Neural progenitor cell (in vitro differentiated cells): ENCODE measurements at regions not wholly inside any gene's neighbourhood (a gene's known extent, or its start where the extent isn't known, plus 50 kb on each side); places are given as distances from the start of the nearest gene placed in this dataset.

Experiments used
- DNase-seq: peaks from one replicate; pipeline ENCODE4 v3.0.0-alpha.2; 2016; ENCODE audit warnings: low spot score
- H2AFZ ChIP-seq: fragments of 200-600 bp; sonication (generic); replicated peaks from 2 replicates; pipeline ENCODE4 v1.6.1; 2016; ENCODE audit warnings: antibody characterized with exemption
- H3F3A ChIP-seq: fragments of 200-600 bp; sonication (generic); 2 replicates; pipeline ENCODE4 v1.6.1; 2016; ENCODE audit warnings: antibody characterized with exemption, low read depth
- H3K27ac ChIP-seq: fragments of 200-600 bp; sonication (generic); 2 replicates; pipeline ENCODE4 v1.5.1; 2016; ENCODE audit warnings: mild to moderate bottlenecking
- H3K27me3 ChIP-seq: fragments of 200-600 bp; sonication (generic); 2 replicates; pipeline ENCODE4 v1.6.1; 2016; ENCODE audit warnings: mild to moderate bottlenecking, moderate library complexity
- H3K36me3 ChIP-seq: fragments of 200-600 bp; sonication (generic); 2 replicates; pipeline ENCODE4 v1.5.1; 2016
- H3K4me1 ChIP-seq: fragments of 200-600 bp; sonication (generic); 2 replicates; pipeline ENCODE4 v1.6.1; 2016; ENCODE audit warnings: mixed run types
- H3K4me2 ChIP-seq: fragments of 200-600 bp; sonication (generic); 2 replicates; pipeline ENCODE4 v1.6.1; 2016
- H3K4me3 ChIP-seq: fragments of 200-600 bp; sonication (generic); 2 replicates; pipeline ENCODE4 v1.5.1; 2016
- H3K79me2 ChIP-seq: fragments of 200-600 bp; sonication (generic); 2 replicates; pipeline ENCODE4 v1.6.1; 2016; ENCODE audit warnings: low read depth
- H3K9ac ChIP-seq: fragments of 200-600 bp; sonication (generic); 2 replicates; pipeline ENCODE4 v1.6.1; 2016
- H3K9me3 ChIP-seq: fragments of 200-600 bp; sonication (generic); 2 replicates; pipeline ENCODE4 v1.5.1; 2016; ENCODE audit warnings: low read depth
- H4K20me1 ChIP-seq: fragments of 200-600 bp; sonication (generic); 2 replicates; pipeline ENCODE4 v1.6.1; 2016; ENCODE audit warnings: low read depth
- H3K27ac Mint-ChIP-seq: 3 replicates; pipeline ENCODE4 v1.8.0; 2021; ENCODE audit warnings: mixed read lengths
- H3K27me3 Mint-ChIP-seq: 2 replicates; pipeline ENCODE4 v1.8.0; 2022; ENCODE audit warnings: low read depth, mild to moderate bottlenecking, inconsistent platforms, moderate library complexity, mixed read lengths; ENCODE audit not compliant: insufficient read depth
- H3K36me3 Mint-ChIP-seq: 3 replicates; pipeline ENCODE4 v1.8.0; 2021; ENCODE audit warnings: mixed read lengths
- H3K4me1 Mint-ChIP-seq: 3 replicates; pipeline ENCODE4 v1.8.0; 2021; ENCODE audit warnings: mixed read lengths
- H3K4me3 Mint-ChIP-seq: 3 replicates; pipeline ENCODE4 v1.8.0; 2021; ENCODE audit warnings: mild to moderate bottlenecking, moderate library complexity, mixed read lengths
- H3K9me3 Mint-ChIP-seq: 3 replicates; pipeline ENCODE4 v1.8.0; 2020; ENCODE audit warnings: mixed read lengths
- CTCF ChIP-seq: fragments of 200-600 bp; sonication (generic); IDR thresholded peaks from 2 replicates; pipeline ENCODE4 v1.5.1; 2017; ENCODE audit warnings: antibody characterized with exemption, mild to moderate bottlenecking
- EZH2 ChIP-seq: fragments of 200-600 bp; sonication (generic); IDR thresholded peaks from 2 replicates; pipeline ENCODE4 v1.6.1; 2017; ENCODE audit warnings: antibody characterized with exemption, mild to moderate bottlenecking, moderate library complexity
- EZH2phosphoT487 ChIP-seq: fragments of 200-600 bp; sonication (generic); IDR thresholded peaks from 2 replicates; pipeline ENCODE4 v1.6.1; 2017; ENCODE audit warnings: antibody characterized with exemption

- Histone ChIP-seq H2AFZ (no peak overlapping the region), H3K27ac (no peak overlapping the region), H3K27me3 (no peaks in the 10 kb centered on the region), H3K79me2 (no peaks in the 10 kb centered on the region), H3K4me3 (no peak overlapping the region), H3K9ac (no peak overlapping the region), H3F3A (no peaks in the 10 kb centered on the region), H3K4me2 (no peak overlapping the region), H3K36me3 (no peaks in the 10 kb centered on the region), H4K20me1 (no peaks in the 10 kb centered on the region), H3K4me1 (peaks cover 39% of the 10 kb centered on the region), H3K9me3 (no peaks in the 10 kb centered on the region)
- H3K36me3 Mint-ChIP-seq = no peaks in the 10 kb centered on the region
- peaks cover 6% of the 10 kb centered on the region for H3K9me3 Mint-ChIP-seq
- H3K27ac Mint-ChIP-seq = peak overlapping the region; percentile 16
- DNase-seq = no peak
- TF ChIP-seq EZH2 = no peak
- no peak for TF ChIP-seq CTCF
- H3K27me3 Mint-ChIP-seq = no peaks in the 10 kb centered on the region
- no peak overlapping the region for H3K4me3 Mint-ChIP-seq
- H3K4me1 Mint-ChIP-seq = peaks cover 43% of the 10 kb centered on the region
Measured at GRCh38 chr12:89950421-89950820, 241.8 kb upstream of the ATP2B1 start.

- Mint-ChIP-seq H3K36me3 (no peaks in the 10 kb centered on the region), H3K27ac (peak overlapping the region; percentile 38), H3K4me3 (no peak overlapping the region), H3K9me3 (peaks cover 6% of the 10 kb centered on the region), H3K4me1 (peaks cover 43% of the 10 kb centered on the region), H3K27me3 (no peaks in the 10 kb centered on the region)
- no peak for DNase-seq
- Histone ChIP-seq H4K20me1 (no peaks in the 10 kb centered on the region), H3K27ac (no peak overlapping the region), H3K4me1 (peaks cover 39% of the 10 kb centered on the region), H3K4me2 (no peak overlapping the region), H3K27me3 (no peaks in the 10 kb centered on the region), H2AFZ (no peak overlapping the region), H3F3A (no peaks in the 10 kb centered on the region), H3K36me3 (no peaks in the 10 kb centered on the region), H3K9me3 (no peaks in the 10 kb centered on the region), H3K9ac (no peak overlapping the region), H3K4me3 (no peak overlapping the region), H3K79me2 (no peaks in the 10 kb centered on the region)
- TF ChIP-seq CTCF (peak; percentile 5), EZH2phosphoT487 (no peak)
Measured at GRCh38 chr12:89949457-89950195, 241.0 kb upstream of the ATP2B1 start.

- peak overlapping the region; percentile 36 for H3K4me2 ChIP-seq
- DNase-seq = no peak
- H4K20me1 ChIP-seq = no peaks in the 10 kb centered on the region
- H3K36me3 ChIP-seq = no peaks in the 10 kb centered on the region
- H3K9ac ChIP-seq = no peak overlapping the region
- H3K27ac Mint-ChIP-seq = peak overlapping the region; percentile 91
- peaks cover 43% of the 10 kb centered on the region for H3K4me1 Mint-ChIP-seq
- peaks cover 6% of the 10 kb centered on the region for H3K9me3 Mint-ChIP-seq
- H3K36me3 Mint-ChIP-seq = no peaks in the 10 kb centered on the region
- peak overlapping the region; percentile 11 for H2AFZ ChIP-seq
- TF ChIP-seq EZH2 (no peak), CTCF (no peak), EZH2phosphoT487 (no peak)
- H3K79me2 ChIP-seq = no peaks in the 10 kb centered on the region
- H3K4me3 Mint-ChIP-seq = no peak overlapping the region
- H3K9me3 ChIP-seq = no peaks in the 10 kb centered on the region
- H3K27me3 ChIP-seq = no peaks in the 10 kb centered on the region
- no peaks in the 10 kb centered on the region for H3F3A ChIP-seq
- no peaks in the 10 kb centered on the region for H3K27me3 Mint-ChIP-seq
- H3K4me1 ChIP-seq = peaks cover 39% of the 10 kb centered on the region
- H3K27ac ChIP-seq = no peak overlapping the region
- no peak overlapping the region for H3K4me3 ChIP-seq
Measured at GRCh38 chr12:89948271-89949175, 239.9 kb upstream of the ATP2B1 start.
